Activated CD4-positive, alpha-beta T cell treated with anti-CD3 and anti-CD28 coated beads for 36 hours (primary cell): ENCODE measurements at regions not wholly inside any gene's neighbourhood (a gene's known extent, or its start where the extent isn't known, plus 50 kb on each side); places are given as distances from the start of the nearest gene placed in this dataset.
"Not testable (repeated sequence)": the region's sequence is repeated elsewhere in the genome, so short reads cannot be mapped to it uniquely, and the experiment has no call there.

ENCODE experiments used
- ATAC-seq: fragments of 200-7000 bp; cut with Tn5 transposase; one replicate; pipeline ENCODE4 v1.10.0; 2021; ENCODE audit warnings: mild to moderate bottlenecking, moderate library complexity
- CTCF ChIA-PET: fragments of 350-600 bp; sonication (Branson Sonifier 250); formaldehyde crosslinking; loops from one replicate; lab custom pipeline; 2021; ENCODE audit warnings: antibody characterized with exemption; lab: Charles Lee
- POLR2A ChIA-PET: fragments of 350-600 bp; sonication (Branson Sonifier 250); formaldehyde crosslinking; loops from one replicate; lab custom pipeline; 2021; ENCODE audit warnings: antibody characterized with exemption, inconsistent platforms; lab: Charles Lee
- DNase-seq: peaks from one replicate; pipeline ENCODE4 v3.0.0-alpha.2; 2020
- H3K27ac Mint-ChIP-seq: one replicate; pipeline ENCODE4 v1.8.0; 2021; ENCODE audit warnings: mixed read lengths
- H3K27me3 Mint-ChIP-seq: one replicate; pipeline ENCODE4 v1.8.0; 2021; ENCODE audit warnings: mixed read lengths
- H3K36me3 Mint-ChIP-seq: one replicate; pipeline ENCODE4 v1.8.0; 2021; ENCODE audit warnings: low read depth, mixed read lengths
- H3K4me1 Mint-ChIP-seq: one replicate; pipeline ENCODE4 v1.8.0; 2021; ENCODE audit warnings: mixed read lengths
- H3K4me3 Mint-ChIP-seq: one replicate; pipeline ENCODE4 v1.8.0; 2021; ENCODE audit warnings: mild to moderate bottlenecking, moderate library complexity, mixed read lengths
- H3K9me3 Mint-ChIP-seq: one replicate; pipeline ENCODE4 v1.8.0; 2021; ENCODE audit warnings: low read depth, mixed read lengths
- intact Hi-C, 2 experiments: fragments of 100-400 bp; cut with DNase I in 1 of 2; cut with micrococcal nuclease in 1 of 2; formaldehyde crosslinking; loops; one replicate each; pipeline versions ENCODE4 v1.14.2 to v1.15.1; 2022 to 2024; cut with DNase I, micrococcal nuclease

DNA sequence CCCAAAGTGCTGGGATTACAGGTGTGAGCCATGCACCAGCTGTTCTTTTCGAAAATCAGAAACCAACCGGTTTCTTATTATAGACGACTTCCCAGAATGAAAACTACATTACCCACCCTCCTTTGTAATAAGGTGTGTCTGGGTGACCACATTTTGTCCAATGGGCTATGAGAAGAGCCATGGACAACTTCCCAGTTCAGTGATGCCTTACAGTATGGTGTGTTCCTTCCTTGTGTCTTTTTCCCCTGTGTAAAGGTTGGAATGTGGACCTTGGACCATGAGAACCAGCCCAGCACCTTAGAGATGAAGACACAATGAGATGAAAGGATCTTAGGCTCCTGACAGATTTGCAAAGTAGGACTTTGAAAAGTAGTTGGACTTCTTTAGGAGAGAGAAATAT lies 85.0 kb upstream of the ATF7IP2 start:
- DNase-seq (no peak), ATAC-seq (no peak)
- Mint-ChIP-seq H3K27ac (no peak overlapping the region), H3K4me1 (no peaks in the 10 kb centered on the region), H3K4me3 (no peak overlapping the region), H3K9me3 (no peaks in the 10 kb centered on the region), H3K27me3 (no peaks in the 10 kb centered on the region), H3K36me3 (no peaks in the 10 kb centered on the region)
- intact Hi-C loops: no loop called here
- CTCF ChIA-PET: no interaction called here
- POLR2A ChIA-PET: no interaction called here

DNA sequence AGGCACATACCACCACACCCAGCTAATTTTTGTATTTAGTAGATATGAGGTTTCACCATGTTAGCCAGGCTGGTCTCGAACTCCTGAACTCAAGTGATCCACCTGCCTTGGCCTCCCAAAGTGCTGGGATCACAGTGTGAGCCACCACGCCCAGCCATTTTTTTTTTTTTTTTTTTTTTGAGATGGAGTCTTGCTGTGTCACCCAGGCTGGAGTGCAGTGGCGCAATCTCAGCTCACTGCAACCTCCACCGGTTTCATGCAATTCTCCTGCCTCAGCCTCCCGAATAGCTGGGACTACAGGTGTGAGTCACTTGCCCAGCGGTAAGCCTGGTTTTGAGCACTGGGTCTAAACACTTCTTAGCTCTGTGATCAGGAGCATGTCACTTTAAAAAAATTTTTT lies 84.3 kb upstream of the ATF7IP2 start:
- DNase-seq, H3K27me3 Mint-ChIP-seq, H3K27ac Mint-ChIP-seq, CTCF ChIA-PET, H3K9me3 Mint-ChIP-seq, intact Hi-C loops, H3K4me1 Mint-ChIP-seq, H3K4me3 Mint-ChIP-seq, H3K36me3 Mint-ChIP-seq, ATAC-seq: not testable (repeated sequence)
- POLR2A ChIA-PET: interaction anchor here (0.7 kb wide), 2 partner anchors 22 to 30 kb away, joined by 3 read pairs; no protein-coding TSS in a partner anchor

DNA sequence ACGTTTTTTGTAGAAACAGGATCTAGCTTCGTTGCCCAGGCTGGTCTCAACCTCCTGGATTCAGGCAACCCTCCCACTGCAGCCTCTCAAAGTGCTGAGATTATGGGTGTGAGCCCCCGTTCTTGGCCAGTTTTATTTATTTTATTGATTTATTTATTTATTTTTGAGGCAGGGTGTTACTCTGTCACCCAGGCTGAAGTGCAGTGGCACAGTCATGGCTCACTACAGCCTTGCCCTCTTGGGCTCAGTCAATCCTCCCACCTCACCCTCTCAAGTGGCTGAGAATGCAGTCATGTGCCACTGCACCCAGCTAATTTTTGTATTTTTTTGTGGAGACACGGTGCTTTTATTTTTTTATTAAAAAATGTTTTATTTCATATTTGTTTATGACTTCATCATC lies 79.9 kb upstream of the ATF7IP2 start:
- Mint-ChIP-seq H3K9me3 (no peaks in the 10 kb centered on the region), H3K4me1 (no peaks in the 10 kb centered on the region), H3K4me3 (no peak overlapping the region), H3K36me3 (no peaks in the 10 kb centered on the region), H3K27ac (no peak overlapping the region), H3K27me3 (no peaks in the 10 kb centered on the region)
- DNase-seq: no peak
- intact Hi-C loops: no loop called here
- ChIA-PET CTCF (interaction anchor here (1.0 kb wide), 1 partner anchor 48 kb away, joined by 3 read pairs; no protein-coding TSS in a partner anchor), POLR2A (no interaction called here)
- no peak for ATAC-seq

DNA sequence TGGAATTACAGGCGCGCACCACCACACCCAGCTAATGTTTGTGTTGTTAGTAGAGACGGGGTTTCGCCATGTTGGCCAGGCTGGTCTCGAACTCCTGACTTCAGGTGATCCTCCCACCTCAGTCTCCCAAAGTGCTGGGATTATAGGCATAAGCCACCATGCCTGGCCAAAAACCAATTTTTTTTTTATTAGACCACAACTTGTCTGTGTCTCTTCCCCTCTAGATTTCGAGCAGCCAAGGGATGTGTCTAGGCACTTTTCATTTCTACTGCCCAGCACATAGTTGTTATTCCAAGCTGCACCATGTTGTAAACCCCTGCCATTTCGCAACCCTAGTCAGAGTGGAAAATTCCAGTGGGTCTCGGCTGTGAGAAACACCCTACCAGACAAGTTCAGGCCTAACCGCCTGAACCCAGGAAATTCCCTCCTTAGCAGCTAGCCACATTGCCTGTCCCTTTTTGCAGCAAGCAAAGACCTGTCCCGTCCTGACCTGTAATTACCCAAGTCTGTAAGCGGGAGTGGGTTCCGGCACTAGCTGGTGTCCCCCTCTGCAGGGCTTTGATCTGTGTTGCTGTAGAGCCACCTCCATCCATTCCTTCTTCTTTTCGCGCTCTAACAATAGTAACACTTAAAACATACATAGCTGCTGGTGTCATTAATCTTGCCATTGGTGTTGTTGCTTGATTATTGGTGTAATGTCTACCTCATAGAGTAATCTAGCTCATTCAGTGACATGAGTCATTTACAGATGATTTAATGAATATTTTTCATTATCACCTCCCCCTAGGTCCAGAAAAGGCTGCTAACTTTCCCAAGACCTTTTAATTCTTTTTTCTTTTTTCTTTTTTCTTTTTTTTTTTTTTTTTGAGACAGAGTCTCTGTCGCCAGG lies 77.3 kb upstream of the ATF7IP2 start:
- Mint-ChIP-seq H3K4me3 (no peak overlapping the region), H3K36me3 (no peaks in the 10 kb centered on the region), H3K27ac (no peak overlapping the region), H3K27me3 (no peaks in the 10 kb centered on the region), H3K9me3 (no peaks in the 10 kb centered on the region), H3K4me1 (no peaks in the 10 kb centered on the region)
- ATAC-seq (no peak), DNase-seq (no peak)
- ChIA-PET CTCF (no interaction called here), POLR2A (no interaction called here)
- intact Hi-C loops: no loop called here

DNA sequence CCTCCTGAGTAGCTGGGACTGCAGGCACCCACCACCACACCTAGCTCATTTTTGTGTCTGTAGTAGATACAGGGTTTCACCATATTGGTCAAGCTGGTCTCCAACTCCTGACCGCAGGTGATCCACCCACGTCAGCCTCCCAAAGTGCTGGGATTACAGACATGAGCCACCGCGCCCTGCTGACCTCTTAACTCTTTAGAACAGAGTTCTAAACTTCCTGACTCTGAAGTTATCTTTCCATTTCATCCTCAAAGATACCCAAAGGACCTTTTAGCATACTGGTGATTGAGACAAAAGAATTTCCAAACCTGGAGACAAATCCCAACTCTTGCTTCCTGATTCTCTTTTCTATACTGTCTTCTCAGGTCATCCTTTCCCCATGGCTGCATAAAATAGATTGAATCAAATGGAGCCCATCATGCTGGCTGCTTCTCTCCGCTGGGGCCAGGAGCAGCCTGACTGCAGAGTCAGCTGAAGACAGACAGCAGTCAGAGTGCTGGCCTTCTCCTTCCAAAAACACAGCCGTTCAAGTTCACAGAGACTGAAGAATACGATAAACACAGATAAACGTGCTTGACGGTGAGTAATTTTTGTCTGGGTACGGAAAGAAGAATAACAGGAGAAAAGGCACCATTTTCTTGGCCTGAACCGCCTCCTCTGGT lies 76.5 kb upstream of the ATF7IP2 start:
- no peak for ATAC-seq
- intact Hi-C loops: no loop called here
- H3K4me3 Mint-ChIP-seq: no peak overlapping the region
- H3K36me3 Mint-ChIP-seq: no peaks in the 10 kb centered on the region
- no peak overlapping the region for H3K27ac Mint-ChIP-seq
- H3K27me3 Mint-ChIP-seq: no peaks in the 10 kb centered on the region
- H3K9me3 Mint-ChIP-seq: no peaks in the 10 kb centered on the region
- DNase-seq: no peak
- ChIA-PET POLR2A (no interaction called here), CTCF (interaction anchor here (0.7 kb wide), 1 partner anchor 25 kb away, joined by 3 read pairs; no protein-coding TSS in a partner anchor)
- H3K4me1 Mint-ChIP-seq: no peaks in the 10 kb centered on the region

DNA sequence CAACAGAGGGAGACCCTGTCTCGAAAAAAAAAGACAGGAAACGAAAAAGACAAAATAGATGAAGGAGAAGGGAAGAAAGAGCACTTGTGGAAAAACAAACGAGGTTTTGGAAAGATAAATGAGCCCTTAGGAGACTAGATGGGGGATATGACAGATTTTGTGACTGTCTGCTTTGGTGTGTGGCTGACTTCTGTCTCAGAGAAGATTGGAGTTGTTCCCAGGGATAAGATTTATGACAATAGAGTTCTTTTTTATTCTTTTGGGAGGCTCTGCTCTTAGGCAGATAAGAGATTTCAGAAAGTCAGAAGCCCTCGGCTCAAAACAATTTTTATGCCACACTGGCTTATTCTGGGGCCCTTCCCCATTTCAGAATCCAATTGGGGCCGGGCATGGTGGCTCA lies 73.9 kb upstream of the ATF7IP2 start:
- POLR2A ChIA-PET: no interaction called here
- Mint-ChIP-seq H3K9me3 (no peaks in the 10 kb centered on the region), H3K27me3 (no peaks in the 10 kb centered on the region), H3K27ac (no peak overlapping the region), H3K36me3 (no peaks in the 10 kb centered on the region), H3K4me1 (peaks cover 6% of the 10 kb centered on the region), H3K4me3 (no peak overlapping the region)
- CTCF ChIA-PET: no interaction called here
- intact Hi-C loops: loop anchor here in 1 of 2 experiments (10.0 kb wide), 1 partner anchor 423 kb away; no protein-coding TSS in a partner anchor
- DNase-seq (no peak), ATAC-seq (no peak)

DNA sequence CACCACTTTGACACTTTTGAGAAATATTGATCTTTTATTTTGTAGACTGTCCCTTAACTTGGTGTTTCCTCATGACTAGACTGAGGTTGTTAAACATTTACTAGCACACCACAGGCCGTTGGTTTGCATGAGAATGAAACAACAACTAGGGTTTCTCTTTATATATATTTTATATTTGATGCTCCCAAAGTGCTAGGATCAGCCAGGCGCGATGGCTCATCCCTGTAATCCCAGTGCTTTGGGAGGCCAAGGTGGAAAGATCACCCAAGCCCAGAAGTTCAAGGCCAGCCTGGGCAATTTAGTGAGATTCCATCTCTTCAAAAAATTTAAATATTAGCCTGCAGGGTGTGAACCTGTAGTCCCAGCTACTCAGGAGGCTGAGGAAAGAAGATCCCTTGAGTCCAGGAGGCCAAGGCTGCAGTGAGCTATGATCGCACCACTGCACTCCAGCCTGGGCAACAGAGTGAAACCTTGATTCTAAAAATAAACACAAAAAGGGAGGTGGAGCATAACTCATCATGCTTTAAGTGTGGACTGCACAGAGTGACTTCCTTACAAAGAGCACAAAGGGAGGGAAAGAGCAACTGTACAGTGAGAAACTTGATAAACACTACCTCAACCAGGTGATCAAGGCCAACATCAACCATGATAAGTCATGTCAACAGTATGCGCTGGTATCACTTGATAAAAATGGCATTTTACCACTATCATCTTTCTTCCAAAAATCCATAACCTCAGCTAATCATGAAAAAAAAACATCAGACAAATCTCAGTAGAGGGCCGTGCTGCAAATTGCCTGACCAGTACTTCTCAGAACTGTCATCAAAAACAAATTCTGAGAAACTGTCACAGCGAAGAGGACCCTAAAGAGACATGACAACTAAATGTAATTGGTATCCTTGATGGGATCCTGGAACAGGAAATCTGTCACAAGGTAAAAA lies 72.8 kb upstream of the ATF7IP2 start:
- intact Hi-C loops: loop anchor here in 1 of 2 experiments (10.0 kb wide), 1 partner anchor 422 kb away; no protein-coding TSS in a partner anchor
- Mint-ChIP-seq H3K4me3 (no peak overlapping the region), H3K4me1 (peaks cover 6% of the 10 kb centered on the region), H3K36me3 (no peaks in the 10 kb centered on the region), H3K9me3 (no peaks in the 10 kb centered on the region), H3K27me3 (no peaks in the 10 kb centered on the region), H3K27ac (no peak overlapping the region)
- ChIA-PET POLR2A (no interaction called here), CTCF (interaction anchor here (0.6 kb wide), 1 partner anchor 196 kb away, joined by 3 read pairs; no protein-coding TSS in a partner anchor)
- ATAC-seq (no peak), DNase-seq (no peak)

DNA sequence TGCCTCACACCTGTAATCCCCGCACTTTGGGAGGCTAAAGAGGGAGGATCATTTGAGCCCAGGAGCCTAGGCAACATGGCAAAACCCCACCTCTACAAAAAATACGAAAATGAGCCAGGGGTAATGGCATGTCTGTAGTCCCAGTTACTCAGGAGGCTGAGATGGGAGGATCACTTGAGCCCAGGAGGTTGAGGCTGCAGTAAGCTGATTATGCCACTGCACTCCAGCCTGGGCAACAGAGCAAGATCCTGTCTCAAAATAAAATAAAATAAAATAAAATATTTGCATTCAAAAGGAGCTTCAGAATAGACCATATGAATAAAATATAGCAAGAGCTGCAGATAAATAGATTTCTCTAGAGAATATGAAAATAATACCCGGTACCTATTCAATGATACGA lies 71.5 kb upstream of the ATF7IP2 start:
- ATAC-seq (no peak), DNase-seq (no peak)
- no peak overlapping the region for H3K27ac Mint-ChIP-seq
- H3K27me3 Mint-ChIP-seq: no peaks in the 10 kb centered on the region
- ChIA-PET CTCF (interaction anchor here (0.6 to 1.8 kb wide), 5 partner anchors 48 to 1186 kb away, joined by 3 to 6 read pairs (median 3); no protein-coding TSS in a partner anchor), POLR2A (no interaction called here)
- no peaks in the 10 kb centered on the region for H3K36me3 Mint-ChIP-seq
- no peak overlapping the region for H3K4me3 Mint-ChIP-seq
- no peaks in the 10 kb centered on the region for H3K9me3 Mint-ChIP-seq
- peaks cover 10% of the 10 kb centered on the region for H3K4me1 Mint-ChIP-seq
- intact Hi-C loops: loop anchor here (1.0 to 10.0 kb wide), 3 partner anchors 195 to 422 kb away; no protein-coding TSS in a partner anchor

DNA sequence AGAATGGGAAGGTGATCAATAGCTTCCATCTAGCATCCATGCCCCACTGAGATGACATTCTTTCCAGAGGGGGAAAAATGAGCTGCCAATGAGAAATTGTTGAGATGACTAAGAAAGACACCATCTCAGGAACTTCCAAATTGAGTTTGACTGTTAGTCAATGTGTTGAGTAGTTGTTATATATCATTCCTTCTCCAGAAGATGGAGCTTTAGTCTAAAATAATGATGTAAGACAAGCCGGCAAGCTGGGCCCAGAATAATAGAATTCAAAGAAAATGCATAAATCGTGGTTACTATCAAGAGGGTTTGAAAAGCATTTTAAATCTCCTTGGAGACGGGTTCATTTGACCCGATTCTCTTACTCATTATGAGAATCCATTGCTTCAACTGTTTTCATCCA lies 71.0 kb upstream of the ATF7IP2 start:
- H3K9me3 Mint-ChIP-seq: no peaks in the 10 kb centered on the region
- POLR2A ChIA-PET: no interaction called here
- ATAC-seq (peak; percentile 69), DNase-seq (peak; percentile 8)
- H3K4me1 Mint-ChIP-seq: peaks cover 12% of the 10 kb centered on the region
- CTCF ChIA-PET: interaction anchor here (0.7 to 1.8 kb wide), 6 partner anchors 48 to 423 kb away, joined by 3 to 6 read pairs (median 3); no protein-coding TSS in a partner anchor
- intact Hi-C loops: loop anchor here (1.0 to 10.0 kb wide), 3 partner anchors 194 to 422 kb away; no protein-coding TSS in a partner anchor
- H3K27ac Mint-ChIP-seq: no peak overlapping the region
- H3K4me3 Mint-ChIP-seq: no peak overlapping the region
- H3K27me3 Mint-ChIP-seq: no peaks in the 10 kb centered on the region
- no peaks in the 10 kb centered on the region for H3K36me3 Mint-ChIP-seq

DNA sequence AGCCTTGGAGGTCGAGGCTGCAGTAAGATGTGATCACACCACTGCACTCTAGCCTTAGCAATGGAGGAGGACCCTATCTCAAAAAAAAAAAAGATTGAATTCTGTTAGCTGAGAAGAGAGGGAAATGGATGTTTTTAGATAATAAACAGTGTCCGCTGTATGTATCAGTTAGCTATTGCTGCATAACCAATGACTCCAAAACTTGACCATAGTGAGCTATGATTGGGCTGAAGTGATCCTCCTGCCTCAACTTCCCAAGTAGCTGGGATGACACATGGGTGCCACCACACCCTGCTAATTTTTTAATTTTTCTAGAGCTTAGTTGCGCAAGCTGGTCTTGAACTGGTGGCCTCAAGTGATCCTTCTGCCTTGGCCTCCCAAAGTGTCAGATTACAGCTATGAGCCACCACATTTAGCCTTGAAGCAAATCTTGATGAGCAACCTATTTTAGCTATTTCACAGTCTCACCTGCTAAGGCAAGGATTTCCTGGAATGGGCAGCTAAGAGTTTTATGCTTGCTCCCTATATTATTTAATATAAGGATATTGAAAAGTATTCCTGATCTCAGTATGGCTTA lies 68.3 kb upstream of the ATF7IP2 start:
- no peak overlapping the region for H3K4me3 Mint-ChIP-seq
- ATAC-seq (no peak), DNase-seq (no peak)
- H3K9me3 Mint-ChIP-seq: no peaks in the 10 kb centered on the region
- peaks cover 12% of the 10 kb centered on the region for H3K4me1 Mint-ChIP-seq
- ChIA-PET CTCF (interaction anchor here (0.7 to 1.4 kb wide), 3 partner anchors 21 to 198 kb away, joined by 3 to 4 read pairs (median 3); no protein-coding TSS in a partner anchor), POLR2A (no interaction called here)
- H3K27me3 Mint-ChIP-seq: no peaks in the 10 kb centered on the region
- intact Hi-C loops: loop anchor here in 1 of 2 experiments (10.0 kb wide), 1 partner anchor 417 kb away; no protein-coding TSS in a partner anchor
- H3K27ac Mint-ChIP-seq: no peak overlapping the region
- no peaks in the 10 kb centered on the region for H3K36me3 Mint-ChIP-seq
